ENCODE measurements at regions not wholly inside any gene's neighbourhood (a gene's known extent, or its start where the extent isn't known, plus 50 kb on each side); places are given as distances from the start of the nearest gene placed in this dataset.

GRCh38 chr21:19268686-19269085, 865.1 kb upstream of the TMPRSS15 start:
- no peak for TF ChIP-seq CTCF (conservative IDR thresholded peaks at IDR 0.05; ENCODE audit: low read depth, low read length)
- no peak for DNase-seq (ENCODE audit: low read depth)
- no peak overlapping the region for H3K4me3 ChIP-seq (ENCODE audit: low read length)

- no peak for TF ChIP-seq CTCF (conservative IDR thresholded peaks at IDR 0.05; ENCODE audit: low read depth, low read length)
- no peak overlapping the region for H3K4me3 ChIP-seq (ENCODE audit: low read length)
- no peak for DNase-seq (ENCODE audit: low read depth)
Measured at GRCh38 chr21:19275065-19275464, 871.5 kb upstream of the TMPRSS15 start.

GRCh38 chr21:19276665-19277064, 873.1 kb upstream of the TMPRSS15 start:
- no peak for DNase-seq (ENCODE audit: low read depth)
- H3K4me3 ChIP-seq (ENCODE audit: low read length) = no peak overlapping the region
- no peak for TF ChIP-seq CTCF (conservative IDR thresholded peaks at IDR 0.05; ENCODE audit: low read depth, low read length)

GRCh38 chr21:19286876-19287275, 883.3 kb upstream of the TMPRSS15 start:
- DNase-seq (ENCODE audit: low read depth) = no peak
- H3K4me3 ChIP-seq (ENCODE audit: low read length) = no peak overlapping the region
- TF ChIP-seq CTCF (conservative IDR thresholded peaks at IDR 0.05; ENCODE audit: low read depth, low read length) = no peak

- TF ChIP-seq CTCF (conservative IDR thresholded peaks at IDR 0.05; ENCODE audit: low read depth, low read length) = no peak
- no peak for DNase-seq (ENCODE audit: low read depth)
- H3K4me3 ChIP-seq (ENCODE audit: low read length) = no peak overlapping the region
Measured at GRCh38 chr21:19290328-19290727, 886.7 kb upstream of the TMPRSS15 start.

- DNase-seq (ENCODE audit: low read depth) = no peak
- no peak for TF ChIP-seq CTCF (conservative IDR thresholded peaks at IDR 0.05; ENCODE audit: low read depth, low read length)
- no peak overlapping the region for H3K4me3 ChIP-seq (ENCODE audit: low read length)
Measured at GRCh38 chr21:19320291-19320690, 916.7 kb upstream of the TMPRSS15 start.

- DNase-seq (ENCODE audit: low read depth) = no peak
- no peak overlapping the region for H3K4me3 ChIP-seq (ENCODE audit: low read length)
- no peak for TF ChIP-seq CTCF (conservative IDR thresholded peaks at IDR 0.05; ENCODE audit: low read depth, low read length)
Measured at GRCh38 chr21:19321688-19322087, 918.1 kb upstream of the TMPRSS15 start.
